SK-N-SH (cell line): ENCODE measurements at regions not wholly inside any gene's neighbourhood (a gene's known extent, or its start where the extent isn't known, plus 50 kb on each side); places are given as distances from the start of the nearest gene placed in this dataset.

ENCODE experiments used
- EZH2phosphoT487 ChIP-seq: fragments of 200-600 bp; sonication (generic); IDR thresholded peaks from 2 replicates; pipeline ENCODE4 v1.6.1; 2017; ENCODE audit warnings: low read depth, mixed run types, mild to moderate bottlenecking, antibody characterized with exemption, moderate library complexity, borderline replicate concordance
- RAD21 ChIP-seq: IDR thresholded peaks from 2 replicates; pipeline ENCODE4 v1.6.1; 2012; ENCODE audit warnings: mild to moderate bottlenecking, low read length
- SMC3 ChIP-seq: IDR thresholded peaks from 2 replicates; pipeline ENCODE4 v1.6.1; 2012; ENCODE audit warnings: low read depth, low read length, improper control_type of control experiment
- TF ChIP-seq, protein P1 (sequence below): fragments of 200-600 bp; sonication (generic); IDR thresholded peaks from 2 replicates; pipeline ENCODE4 v1.6.1; 2017; ENCODE audit warnings: antibody characterized with exemption, mild to moderate bottlenecking, moderate library complexity

DNA sequence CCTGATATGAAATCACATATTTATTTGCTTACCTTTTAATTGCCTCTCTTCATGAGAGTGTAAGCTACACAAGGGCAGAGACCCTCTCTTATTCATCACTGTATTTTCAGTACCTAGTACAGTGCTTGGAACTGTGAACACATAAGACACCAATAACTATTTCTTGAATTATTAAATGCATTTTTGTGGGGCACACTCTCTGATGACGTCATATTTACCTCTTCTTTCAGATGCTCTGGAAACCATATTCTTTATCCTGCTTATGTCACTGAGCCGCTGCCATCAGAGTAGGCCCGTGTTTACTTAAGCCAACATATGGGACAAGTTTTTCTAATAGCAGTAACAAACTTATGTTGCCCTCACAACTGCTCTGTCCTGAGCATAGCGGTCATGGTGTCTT is 266.5 kb downstream of the ELAVL2 start:
- no peak for TF ChIP-seq EZH2phosphoT487
- no peak for TF ChIP-seq SMC3
- no peak for TF ChIP-seq RAD21
- TF ChIP-seq, protein P1, sequence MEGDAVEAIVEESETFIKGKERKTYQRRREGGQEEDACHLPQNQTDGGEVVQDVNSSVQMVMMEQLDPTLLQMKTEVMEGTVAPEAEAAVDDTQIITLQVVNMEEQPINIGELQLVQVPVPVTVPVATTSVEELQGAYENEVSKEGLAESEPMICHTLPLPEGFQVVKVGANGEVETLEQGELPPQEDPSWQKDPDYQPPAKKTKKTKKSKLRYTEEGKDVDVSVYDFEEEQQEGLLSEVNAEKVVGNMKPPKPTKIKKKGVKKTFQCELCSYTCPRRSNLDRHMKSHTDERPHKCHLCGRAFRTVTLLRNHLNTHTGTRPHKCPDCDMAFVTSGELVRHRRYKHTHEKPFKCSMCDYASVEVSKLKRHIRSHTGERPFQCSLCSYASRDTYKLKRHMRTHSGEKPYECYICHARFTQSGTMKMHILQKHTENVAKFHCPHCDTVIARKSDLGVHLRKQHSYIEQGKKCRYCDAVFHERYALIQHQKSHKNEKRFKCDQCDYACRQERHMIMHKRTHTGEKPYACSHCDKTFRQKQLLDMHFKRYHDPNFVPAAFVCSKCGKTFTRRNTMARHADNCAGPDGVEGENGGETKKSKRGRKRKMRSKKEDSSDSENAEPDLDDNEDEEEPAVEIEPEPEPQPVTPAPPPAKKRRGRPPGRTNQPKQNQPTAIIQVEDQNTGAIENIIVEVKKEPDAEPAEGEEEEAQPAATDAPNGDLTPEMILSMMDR = no peak
